Heart left ventricle (tissue), 13 donors: ENCODE measurements at regions not wholly inside any gene's neighbourhood (a gene's known extent, or its start where the extent isn't known, plus 50 kb on each side); places are given as distances from the start of the nearest gene placed in this dataset.

Experiments
- POLR2A ChIP-seq, 2 donors: fragments of 450-650 bp; IDR thresholded peaks; one replicate each; pipeline ENCODE4 v1.6.1; 2017; ENCODE audit warnings: antibody characterized with exemption in 2 of 2, mild to moderate bottlenecking in 2 of 2, moderate library complexity in 2 of 2
- TF ChIP-seq, protein P1 (sequence below), 12 donors: fragments of 200-600 bp; sonication (generic) in 4 of 12; IDR thresholded peaks; one replicate each; pipeline versions ENCODE4 v1.5.0 to v1.8.0; 2018 to 2022; ENCODE audit warnings: antibody characterized with exemption in 12 of 12, mild to moderate bottlenecking in 5 of 12
- donor health status: ischemic (EF 13 %, LVEDD 7.1; RV severe dilation, severe dysfunction).
- donor health status: DM: no; HTN: yes; CAD: no.
- donor health status: DM: no; HTN: no; CAD: no.
- donor health status: ischemic (EF 25% LVEDD 6.9; RV normal size, moderate dysfunction).
- donor health status: ischemic (EF 25% LVEDD 5.7; RV mildly dilated, moderate dysfunction).
- donor health status: ischemic (EF 35%, LVEDD 5.7; RV mildly dilated, moderate dysfunction).
- donor health status: nonischemic (EF 11% LVEDD 7.7; RV severe dilation, severe dysfunction).
- donor health status: DM: yes; HTN: yes; CAD: no.
- donor health status: PGD.
- donor health status: ischemic (EF 29% LVEDD 5.4; RV normal size, mild dysfunction).
- donor health status: nonischemic (EF 23%, LVEDD 6.1; RV moderate dilation, normal function).

DNA sequence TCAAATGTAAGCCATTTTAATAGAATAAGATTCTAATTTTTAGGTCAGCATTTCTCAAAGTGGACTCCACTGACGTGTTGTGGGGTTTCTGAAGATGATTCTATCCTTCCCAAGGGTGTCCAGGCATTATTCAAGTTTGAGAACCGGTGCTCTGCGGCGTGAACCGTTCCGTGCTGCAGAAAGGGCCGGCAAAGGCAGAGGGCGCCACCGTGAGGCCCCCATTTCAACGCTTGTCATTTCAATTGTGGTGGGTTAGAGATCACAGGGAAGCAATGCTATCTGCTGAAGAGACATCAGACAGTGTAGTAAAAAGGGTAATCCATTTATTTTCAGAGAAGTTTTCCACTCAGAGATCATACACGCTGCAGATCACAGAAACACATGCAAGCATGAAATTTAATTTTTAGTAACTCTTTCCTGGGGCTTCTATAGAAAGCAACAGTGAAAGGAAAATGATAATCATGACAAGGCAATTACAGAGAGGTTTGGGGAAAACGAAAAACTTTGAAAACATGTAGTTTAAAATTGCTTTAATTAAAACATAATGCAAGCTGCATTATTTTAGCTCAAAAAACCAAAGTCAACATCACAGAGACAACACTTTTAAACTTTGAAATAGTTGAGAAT, 201.7 kb downstream of the EXOC5 start:
- TF ChIP-seq, protein P1, sequence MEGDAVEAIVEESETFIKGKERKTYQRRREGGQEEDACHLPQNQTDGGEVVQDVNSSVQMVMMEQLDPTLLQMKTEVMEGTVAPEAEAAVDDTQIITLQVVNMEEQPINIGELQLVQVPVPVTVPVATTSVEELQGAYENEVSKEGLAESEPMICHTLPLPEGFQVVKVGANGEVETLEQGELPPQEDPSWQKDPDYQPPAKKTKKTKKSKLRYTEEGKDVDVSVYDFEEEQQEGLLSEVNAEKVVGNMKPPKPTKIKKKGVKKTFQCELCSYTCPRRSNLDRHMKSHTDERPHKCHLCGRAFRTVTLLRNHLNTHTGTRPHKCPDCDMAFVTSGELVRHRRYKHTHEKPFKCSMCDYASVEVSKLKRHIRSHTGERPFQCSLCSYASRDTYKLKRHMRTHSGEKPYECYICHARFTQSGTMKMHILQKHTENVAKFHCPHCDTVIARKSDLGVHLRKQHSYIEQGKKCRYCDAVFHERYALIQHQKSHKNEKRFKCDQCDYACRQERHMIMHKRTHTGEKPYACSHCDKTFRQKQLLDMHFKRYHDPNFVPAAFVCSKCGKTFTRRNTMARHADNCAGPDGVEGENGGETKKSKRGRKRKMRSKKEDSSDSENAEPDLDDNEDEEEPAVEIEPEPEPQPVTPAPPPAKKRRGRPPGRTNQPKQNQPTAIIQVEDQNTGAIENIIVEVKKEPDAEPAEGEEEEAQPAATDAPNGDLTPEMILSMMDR (IDR thresholded peaks at IDR 0.05): peak; percentile 12 to 50 (median 36)
- TF ChIP-seq POLR2A (IDR thresholded peaks at IDR 0.05): no peak
